Thymus (tissue), 11 donors: ENCODE measurements at regions not wholly inside any gene's neighbourhood (a gene's known extent, or its start where the extent isn't known, plus 50 kb on each side); places are given as distances from the start of the nearest gene placed in this dataset.

ENCODE experiments used
- DNase-seq, 9 donors: peaks; one replicate each; pipeline ENCODE4 v3.0.0-alpha.2; 2013; ENCODE audit warnings: low spot score in 9 of 9, low read depth in 6 of 9, missing footprints in 1 of 9
- H3K27ac ChIP-seq, 2 donors: one replicate each; pipeline ENCODE4 v1.5.1; 2013; ENCODE audit warnings: control low read depth in 1 of 2, low read depth in 1 of 2, low read length in 1 of 2, mild to moderate bottlenecking in 1 of 2, moderate library complexity in 1 of 2
- H3K27me3 ChIP-seq, 2 donors: one replicate each; pipeline ENCODE4 v1.5.1; 2013; ENCODE audit warnings: low read length in 1 of 2; ENCODE audit not compliant: control insufficient read depth in 2 of 2, insufficient read depth in 1 of 2
- H3K36me3 ChIP-seq, 2 donors: one replicate each; pipeline ENCODE4 v1.5.1; 2013; ENCODE audit warnings: low read length in 1 of 2, mild to moderate bottlenecking in 1 of 2, moderate library complexity in 1 of 2; ENCODE audit not compliant: control insufficient read depth in 2 of 2, insufficient read depth in 2 of 2
- H3K4me1 ChIP-seq, 2 donors: one replicate each; pipeline ENCODE4 v1.5.1; 2013; ENCODE audit warnings: low read length in 2 of 2; ENCODE audit not compliant: control insufficient read depth in 2 of 2, insufficient read depth in 2 of 2
- H3K4me3 ChIP-seq, 2 donors: one replicate each; pipeline ENCODE4 v1.5.1; 2013; ENCODE audit warnings: low read length in 2 of 2, control low read depth in 1 of 2, mild to moderate bottlenecking in 1 of 2
- H3K9me3 ChIP-seq, 2 donors: one replicate each; pipeline ENCODE4 v1.5.1; 2013; ENCODE audit warnings: low read length in 1 of 2, mild to moderate bottlenecking in 1 of 2; ENCODE audit not compliant: control insufficient read depth in 2 of 2, insufficient read depth in 1 of 2
- WGBS: extraction: QIAGEN DNeasy Blood & Tissue Kit; methylation state at CpG from one replicate; pipeline ENCODE4 v1.1.7; 2013; 5-methylcytosine and 5-hydroxymethylcytosine counted together
- donor health status: healthy.

- Histone ChIP-seq H3K27me3 (no peaks in the 10 kb centered on the region), H3K27ac (no peak overlapping the region), H3K4me3 (no peak overlapping the region), H3K36me3 (no peaks in the 10 kb centered on the region), H3K9me3 (peaks cover 0 to 21% of the 10 kb centered on the region in 2 donors), H3K4me1 (no peaks in the 10 kb centered on the region)
- 83% methylated on average over 7 of the region's 7 CpGs for WGBS
- DNase-seq, result no peak
Measured at GRCh38 chr7:46723003-46723402, 801.9 kb upstream of the IGFBP3 start.

GRCh38 chr7:46720761-46721160, 799.7 kb upstream of the IGFBP3 start:
- peaks cover 0 to 21% of the 10 kb centered on the region in 2 donors for H3K9me3 ChIP-seq
- 66% methylated on average over 2 of the region's 2 CpGs for WGBS
- no peak overlapping the region for H3K27ac ChIP-seq
- H3K4me1 ChIP-seq, result no peaks in the 10 kb centered on the region
- H3K27me3 ChIP-seq, result no peaks in the 10 kb centered on the region
- DNase-seq, result no peak
- H3K36me3 ChIP-seq, result no peaks in the 10 kb centered on the region
- H3K4me3 ChIP-seq, result no peak overlapping the region

- Histone ChIP-seq H3K4me1 (no peaks in the 10 kb centered on the region), H3K27ac (no peak overlapping the region), H3K9me3 (peaks cover 0 to 21% of the 10 kb centered on the region in 2 donors), H3K36me3 (no peaks in the 10 kb centered on the region), H3K27me3 (no peaks in the 10 kb centered on the region), H3K4me3 (no peak overlapping the region)
- 96% methylated on average over 1 of the region's 1 CpG for WGBS
- DNase-seq, result no peak
Measured at GRCh38 chr7:46719616-46720015, 798.5 kb upstream of the IGFBP3 start.

- Histone ChIP-seq H3K36me3 (no peaks in the 10 kb centered on the region), H3K4me1 (no peaks in the 10 kb centered on the region), H3K4me3 (no peak overlapping the region), H3K9me3 (no peaks in the 10 kb centered on the region), H3K27me3 (no peaks in the 10 kb centered on the region), H3K27ac (no peak overlapping the region)
- DNase-seq, result no peak
- 28% methylated on average over 1 of the region's 1 CpG for WGBS
Measured at GRCh38 chr7:46716926-46717325, 795.9 kb upstream of the IGFBP3 start.

- Histone ChIP-seq H3K36me3 (no peaks in the 10 kb centered on the region), H3K27me3 (no peaks in the 10 kb centered on the region), H3K4me3 (no peak overlapping the region), H3K4me1 (no peaks in the 10 kb centered on the region), H3K9me3 (no peaks in the 10 kb centered on the region), H3K27ac (no peak overlapping the region)
- no peak for DNase-seq
- 96% methylated on average over 1 of the region's 1 CpG for WGBS
Measured at GRCh38 chr7:46715579-46715978, 794.5 kb upstream of the IGFBP3 start.

GRCh38 chr7:46714904-46715303, 793.8 kb upstream of the IGFBP3 start:
- Histone ChIP-seq H3K9me3 (no peaks in the 10 kb centered on the region), H3K27me3 (no peaks in the 10 kb centered on the region), H3K4me3 (no peak overlapping the region), H3K36me3 (no peaks in the 10 kb centered on the region), H3K27ac (no peak overlapping the region), H3K4me1 (no peaks in the 10 kb centered on the region)
- no peak for DNase-seq

- Histone ChIP-seq H3K27ac (no peak overlapping the region), H3K4me3 (no peak overlapping the region), H3K36me3 (no peaks in the 10 kb centered on the region), H3K27me3 (no peaks in the 10 kb centered on the region), H3K9me3 (no peaks in the 10 kb centered on the region), H3K4me1 (no peaks in the 10 kb centered on the region)
- WGBS, result 70% methylated on average over 4 of the region's 4 CpGs
- DNase-seq, result no peak
Measured at GRCh38 chr7:46713868-46714596, 793.0 kb upstream of the IGFBP3 start.

- WGBS, result 44% methylated on average over 1 of the region's 1 CpG
- Histone ChIP-seq H3K4me1 (no peaks in the 10 kb centered on the region), H3K27ac (no peak overlapping the region), H3K9me3 (no peaks in the 10 kb centered on the region), H3K4me3 (no peak overlapping the region), H3K36me3 (no peaks in the 10 kb centered on the region), H3K27me3 (no peaks in the 10 kb centered on the region)
- no peak for DNase-seq
Measured at GRCh38 chr7:46710927-46711326, 789.9 kb upstream of the IGFBP3 start.

GRCh38 chr7:46707973-46708372, 786.9 kb upstream of the IGFBP3 start:
- Histone ChIP-seq H3K9me3 (no peaks in the 10 kb centered on the region), H3K4me1 (no peaks in the 10 kb centered on the region), H3K27me3 (no peaks in the 10 kb centered on the region), H3K27ac (no peak overlapping the region), H3K36me3 (no peaks in the 10 kb centered on the region), H3K4me3 (no peak overlapping the region)
- DNase-seq, result no peak
